ENCODE measurements at regions not wholly inside any gene's neighbourhood (a gene's known extent, or its start where the extent isn't known, plus 50 kb on each side); places are given as distances from the start of the nearest gene placed in this dataset.

DNA sequence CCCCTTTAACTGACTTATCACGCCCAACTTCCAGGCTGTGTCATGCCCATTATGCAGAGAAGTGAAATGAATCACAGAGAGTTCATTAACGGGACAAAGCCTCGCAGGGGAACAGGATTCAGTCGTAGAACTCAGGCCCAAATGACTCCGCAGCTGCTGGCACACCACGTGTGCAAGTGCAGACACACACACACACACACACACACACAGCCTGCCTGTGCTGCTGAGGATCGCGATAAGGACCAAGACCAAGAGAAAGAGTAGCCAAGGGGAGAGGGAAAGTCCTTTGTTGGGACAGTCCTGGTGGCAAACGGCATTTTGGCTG lies 90.0 kb upstream of the TAF1B start:
- TF ChIP-seq, protein P1, sequence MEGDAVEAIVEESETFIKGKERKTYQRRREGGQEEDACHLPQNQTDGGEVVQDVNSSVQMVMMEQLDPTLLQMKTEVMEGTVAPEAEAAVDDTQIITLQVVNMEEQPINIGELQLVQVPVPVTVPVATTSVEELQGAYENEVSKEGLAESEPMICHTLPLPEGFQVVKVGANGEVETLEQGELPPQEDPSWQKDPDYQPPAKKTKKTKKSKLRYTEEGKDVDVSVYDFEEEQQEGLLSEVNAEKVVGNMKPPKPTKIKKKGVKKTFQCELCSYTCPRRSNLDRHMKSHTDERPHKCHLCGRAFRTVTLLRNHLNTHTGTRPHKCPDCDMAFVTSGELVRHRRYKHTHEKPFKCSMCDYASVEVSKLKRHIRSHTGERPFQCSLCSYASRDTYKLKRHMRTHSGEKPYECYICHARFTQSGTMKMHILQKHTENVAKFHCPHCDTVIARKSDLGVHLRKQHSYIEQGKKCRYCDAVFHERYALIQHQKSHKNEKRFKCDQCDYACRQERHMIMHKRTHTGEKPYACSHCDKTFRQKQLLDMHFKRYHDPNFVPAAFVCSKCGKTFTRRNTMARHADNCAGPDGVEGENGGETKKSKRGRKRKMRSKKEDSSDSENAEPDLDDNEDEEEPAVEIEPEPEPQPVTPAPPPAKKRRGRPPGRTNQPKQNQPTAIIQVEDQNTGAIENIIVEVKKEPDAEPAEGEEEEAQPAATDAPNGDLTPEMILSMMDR (IDR thresholded peaks at IDR 0.05): no peak
- no peak for TF ChIP-seq POLR2A (IDR thresholded peaks at IDR 0.05)
